ENCODE measurements at regions not wholly inside any gene's neighbourhood (a gene's known extent, or its start where the extent isn't known, plus 50 kb on each side); places are given as distances from the start of the nearest gene placed in this dataset.

GRCh38 chr15:70547846-70548487 is 215.4 kb downstream of the UACA start:
- Histone ChIP-seq H3K27ac (no peak overlapping the region), H3K36me3 (no peaks in the 10 kb centered on the region), H3K4me1 (no peaks in the 10 kb centered on the region), H3K27me3 (no peaks in the 10 kb centered on the region), H3K9me3 (no peaks in the 10 kb centered on the region), H3K4me3 (no peak overlapping the region)
- TF ChIP-seq, protein P1, sequence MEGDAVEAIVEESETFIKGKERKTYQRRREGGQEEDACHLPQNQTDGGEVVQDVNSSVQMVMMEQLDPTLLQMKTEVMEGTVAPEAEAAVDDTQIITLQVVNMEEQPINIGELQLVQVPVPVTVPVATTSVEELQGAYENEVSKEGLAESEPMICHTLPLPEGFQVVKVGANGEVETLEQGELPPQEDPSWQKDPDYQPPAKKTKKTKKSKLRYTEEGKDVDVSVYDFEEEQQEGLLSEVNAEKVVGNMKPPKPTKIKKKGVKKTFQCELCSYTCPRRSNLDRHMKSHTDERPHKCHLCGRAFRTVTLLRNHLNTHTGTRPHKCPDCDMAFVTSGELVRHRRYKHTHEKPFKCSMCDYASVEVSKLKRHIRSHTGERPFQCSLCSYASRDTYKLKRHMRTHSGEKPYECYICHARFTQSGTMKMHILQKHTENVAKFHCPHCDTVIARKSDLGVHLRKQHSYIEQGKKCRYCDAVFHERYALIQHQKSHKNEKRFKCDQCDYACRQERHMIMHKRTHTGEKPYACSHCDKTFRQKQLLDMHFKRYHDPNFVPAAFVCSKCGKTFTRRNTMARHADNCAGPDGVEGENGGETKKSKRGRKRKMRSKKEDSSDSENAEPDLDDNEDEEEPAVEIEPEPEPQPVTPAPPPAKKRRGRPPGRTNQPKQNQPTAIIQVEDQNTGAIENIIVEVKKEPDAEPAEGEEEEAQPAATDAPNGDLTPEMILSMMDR (IDR thresholded peaks at IDR 0.05), result no peak
- no peak for TF ChIP-seq POLR2A (IDR thresholded peaks at IDR 0.05)
- intact Hi-C loops (cut with DNase I; ENCODE audit: low total_unique reads), result no loop called here
- DNase-seq, result no peak

DNA sequence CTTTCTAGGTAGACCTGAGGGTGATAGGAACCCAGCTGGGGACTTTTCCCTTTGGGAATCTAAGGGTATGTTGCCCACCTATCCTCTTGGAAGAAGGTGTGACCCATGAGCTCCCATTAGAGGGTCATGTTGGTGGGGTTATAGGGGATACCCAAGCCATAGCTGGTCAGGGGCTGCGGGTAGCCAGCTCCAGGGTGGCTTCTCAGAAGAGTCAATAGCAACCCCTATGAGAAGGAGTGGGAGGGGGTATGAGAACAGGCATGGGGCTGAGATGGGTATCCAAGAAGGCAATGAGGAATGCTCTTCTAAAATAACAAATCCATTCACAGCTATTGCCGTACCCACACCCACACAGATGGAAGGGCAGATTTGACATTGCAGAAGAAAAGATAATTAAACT is 217.8 kb downstream of the UACA start:
- TF ChIP-seq POLR2A (IDR thresholded peaks at IDR 0.05), result no peak
- TF ChIP-seq, protein P1 (IDR thresholded peaks at IDR 0.05), result no peak
- H3K27ac ChIP-seq, result no peak overlapping the region
- no peak for DNase-seq
- intact Hi-C loops (cut with DNase I; ENCODE audit: low total_unique reads), result no loop called here
- no peaks in the 10 kb centered on the region for H3K27me3 ChIP-seq
- H3K36me3 ChIP-seq, result no peaks in the 10 kb centered on the region
- no peaks in the 10 kb centered on the region for H3K9me3 ChIP-seq
- no peak overlapping the region for H3K4me3 ChIP-seq
- no peaks in the 10 kb centered on the region for H3K4me1 ChIP-seq

- DNase-seq, result no peak
- Histone ChIP-seq H3K4me1 (no peaks in the 10 kb centered on the region), H3K9me3 (no peaks in the 10 kb centered on the region), H3K36me3 (no peaks in the 10 kb centered on the region), H3K4me3 (no peak overlapping the region), H3K27ac (no peak overlapping the region), H3K27me3 (no peaks in the 10 kb centered on the region)
- intact Hi-C loops (cut with DNase I; ENCODE audit: low total_unique reads), result no loop called here
- TF ChIP-seq, protein P1 (IDR thresholded peaks at IDR 0.05), result no peak
- TF ChIP-seq POLR2A (IDR thresholded peaks at IDR 0.05), result no peak
Observed at GRCh38 chr15:70541511-70541910, 221.8 kb downstream of the UACA start.

DNA sequence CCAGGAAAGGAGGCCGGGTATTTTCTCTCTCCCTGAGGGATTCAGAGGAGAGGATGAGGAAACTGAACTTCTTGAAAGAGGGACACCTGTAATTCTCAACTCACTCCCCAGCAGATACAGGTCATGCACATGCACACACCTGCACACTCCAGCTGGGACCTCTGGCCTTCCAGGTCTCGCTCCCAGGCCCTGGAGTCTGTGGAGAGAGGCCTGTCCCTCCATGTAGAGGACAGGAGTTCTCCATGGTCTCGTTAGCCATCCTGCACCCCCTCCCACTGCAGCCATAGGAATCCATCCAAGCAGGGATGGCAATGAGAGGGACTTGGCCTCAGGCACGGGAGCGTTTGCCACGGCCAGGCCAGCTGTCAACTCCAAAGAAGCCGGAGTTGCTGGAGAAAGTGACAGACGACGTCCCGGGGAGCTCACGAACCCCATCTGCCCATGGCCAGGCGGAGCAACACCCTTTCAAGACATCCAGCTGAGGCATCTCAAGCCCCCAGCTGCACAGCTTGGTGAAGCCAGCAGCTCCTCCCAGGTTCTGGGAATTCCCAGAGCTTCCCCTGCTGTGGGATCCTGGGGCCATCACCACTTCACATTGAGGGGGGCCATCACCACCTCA is 223.3 kb downstream of the UACA start:
- TF ChIP-seq, protein P1 (IDR thresholded peaks at IDR 0.05), result no peak
- no peak for TF ChIP-seq POLR2A (IDR thresholded peaks at IDR 0.05)
- Histone ChIP-seq H3K36me3 (no peaks in the 10 kb centered on the region), H3K4me1 (no peaks in the 10 kb centered on the region), H3K27me3 (no peaks in the 10 kb centered on the region), H3K27ac (no peak overlapping the region), H3K9me3 (no peaks in the 10 kb centered on the region), H3K4me3 (no peak overlapping the region)
- DNase-seq, result no peak
- intact Hi-C loops (cut with DNase I; ENCODE audit: low total_unique reads), result no loop called here

DNA sequence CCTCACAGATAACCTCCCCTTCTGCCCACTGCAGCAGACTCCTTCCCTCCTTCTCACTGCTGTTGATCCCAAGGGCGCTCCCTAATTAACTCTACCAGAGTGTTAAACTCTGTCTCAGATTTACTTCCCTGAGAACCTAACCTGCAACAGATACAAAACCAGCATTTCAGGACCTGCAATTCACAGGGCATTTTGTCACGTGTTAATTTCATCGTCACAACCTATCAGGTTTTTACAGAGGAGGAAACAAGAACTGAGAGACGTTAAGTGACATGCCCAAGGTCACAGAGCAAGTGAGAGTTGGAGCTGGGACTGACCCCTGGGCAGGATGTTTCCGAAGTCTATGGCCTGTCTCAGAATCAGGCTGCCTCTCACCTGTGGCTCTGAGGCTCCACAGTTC is 223.9 kb downstream of the UACA start:
- TF ChIP-seq POLR2A (IDR thresholded peaks at IDR 0.05), result no peak
- TF ChIP-seq, protein P1 (IDR thresholded peaks at IDR 0.05), result no peak
- Histone ChIP-seq H3K27me3 (no peaks in the 10 kb centered on the region), H3K4me3 (no peak overlapping the region), H3K36me3 (no peaks in the 10 kb centered on the region), H3K27ac (no peak overlapping the region), H3K9me3 (no peaks in the 10 kb centered on the region), H3K4me1 (no peaks in the 10 kb centered on the region)
- DNase-seq, result no peak
- intact Hi-C loops (cut with DNase I; ENCODE audit: low total_unique reads), result no loop called here
